HUES6 (cell line): ENCODE measurements at regions not wholly inside any gene's neighbourhood (a gene's known extent, or its start where the extent isn't known, plus 50 kb on each side); places are given as distances from the start of the nearest gene placed in this dataset.
"Not testable (repeated sequence)": the region's sequence is repeated elsewhere in the genome, so short reads cannot be mapped to it uniquely, and the experiment has no call there.

ENCODE experiments used
- H3K27ac ChIP-seq: 2 replicates; pipeline ENCODE4 v1.7.0; 2013; ENCODE audit warnings: low read depth, mild to moderate bottlenecking, low read length, inconsistent platforms
- H3K27me3 ChIP-seq: 2 replicates; pipeline ENCODE4 v1.6.1; 2013; ENCODE audit warnings: low read length; ENCODE audit not compliant: control insufficient read depth, insufficient read depth
- H3K36me3 ChIP-seq: 2 replicates; pipeline ENCODE4 v1.6.1; 2013; ENCODE audit warnings: low read length; ENCODE audit not compliant: control insufficient read depth, insufficient read depth
- H3K4me1 ChIP-seq: 2 replicates; pipeline ENCODE4 v1.6.1; 2013; ENCODE audit warnings: low read length; ENCODE audit not compliant: control insufficient read depth, insufficient read depth
- H3K4me3 ChIP-seq: 2 replicates; pipeline ENCODE4 v1.5.1; 2013; ENCODE audit warnings: low read depth, low read length
- H3K9ac ChIP-seq: one replicate; pipeline ENCODE4 v1.6.1; 2013; ENCODE audit warnings: mild to moderate bottlenecking, low read length
- H3K9me3 ChIP-seq: 2 replicates; pipeline ENCODE4 v1.6.1; 2013; ENCODE audit warnings: low read depth, low read length; ENCODE audit not compliant: control insufficient read depth, insufficient read depth

- no peaks in the 10 kb centered on the region for H3K27me3 ChIP-seq
- no peak overlapping the region for H3K27ac ChIP-seq
- no peak overlapping the region for H3K9ac ChIP-seq
- no peaks in the 10 kb centered on the region for H3K36me3 ChIP-seq
- H3K9me3 ChIP-seq: no peaks in the 10 kb centered on the region
- no peaks in the 10 kb centered on the region for H3K4me1 ChIP-seq
- H3K4me3 ChIP-seq: no peak overlapping the region
These were observed 464.8 kb downstream of the CBLN4 start for GRCh38 chr20:55540486-55540885.

GRCh38 chr20:55540013-55540412 is 465.3 kb downstream of the CBLN4 start:
- Histone ChIP-seq H3K9ac (no peak overlapping the region), H3K27ac (no peak overlapping the region), H3K4me3 (no peak overlapping the region), H3K4me1 (no peaks in the 10 kb centered on the region), H3K9me3 (no peaks in the 10 kb centered on the region), H3K36me3 (no peaks in the 10 kb centered on the region), H3K27me3 (no peaks in the 10 kb centered on the region)

- Histone ChIP-seq H3K4me1 (no peaks in the 10 kb centered on the region), H3K4me3 (no peak overlapping the region), H3K27me3 (no peaks in the 10 kb centered on the region), H3K36me3 (no peaks in the 10 kb centered on the region), H3K27ac (no peak overlapping the region), H3K9ac (no peak overlapping the region), H3K9me3 (no peaks in the 10 kb centered on the region)
These were observed 466.9 kb downstream of the CBLN4 start for GRCh38 chr20:55538261-55538908.

- Histone ChIP-seq H3K36me3 (no peaks in the 10 kb centered on the region), H3K4me3 (no peak overlapping the region), H3K9ac (no peak overlapping the region), H3K27ac (no peak overlapping the region), H3K4me1 (no peaks in the 10 kb centered on the region), H3K27me3 (no peaks in the 10 kb centered on the region), H3K9me3 (no peaks in the 10 kb centered on the region)
These were observed 470.0 kb downstream of the CBLN4 start for GRCh38 chr20:55535366-55535765.

GRCh38 chr20:55533632-55534031 is 471.7 kb downstream of the CBLN4 start:
- no peaks in the 10 kb centered on the region for H3K36me3 ChIP-seq
- peaks cover 2% of the 10 kb centered on the region for H3K4me1 ChIP-seq
- no peak overlapping the region for H3K27ac ChIP-seq
- H3K4me3 ChIP-seq: no peak overlapping the region
- no peaks in the 10 kb centered on the region for H3K9me3 ChIP-seq
- no peaks in the 10 kb centered on the region for H3K27me3 ChIP-seq
- H3K9ac ChIP-seq: no peak overlapping the region

GRCh38 chr20:55530763-55531162 is 474.6 kb downstream of the CBLN4 start:
- Histone ChIP-seq H3K27me3 (no peaks in the 10 kb centered on the region), H3K4me3 (no peak overlapping the region), H3K9me3 (no peaks in the 10 kb centered on the region), H3K36me3 (no peaks in the 10 kb centered on the region), H3K4me1 (peaks cover 11% of the 10 kb centered on the region), H3K9ac (no peak overlapping the region), H3K27ac (no peak overlapping the region)

GRCh38 chr20:55528482-55528881 is 476.8 kb downstream of the CBLN4 start:
- H3K27ac ChIP-seq: no peak overlapping the region
- no peaks in the 10 kb centered on the region for H3K27me3 ChIP-seq
- no peaks in the 10 kb centered on the region for H3K36me3 ChIP-seq
- H3K4me3 ChIP-seq: no peak overlapping the region
- no peak overlapping the region for H3K9ac ChIP-seq
- peaks cover 11% of the 10 kb centered on the region for H3K4me1 ChIP-seq
- no peaks in the 10 kb centered on the region for H3K9me3 ChIP-seq

- H3K4me1 ChIP-seq: no peaks in the 10 kb centered on the region
These were observed 483.0 kb downstream of the CBLN4 start for GRCh38 chr20:55522296-55522815.

GRCh38 chr20:55517584-55517983 is 487.7 kb downstream of the CBLN4 start:
- not testable (repeated sequence) for H3K9me3 ChIP-seq, H3K4me1 ChIP-seq, H3K36me3 ChIP-seq, H3K4me3 ChIP-seq, H3K27ac ChIP-seq, H3K27me3 ChIP-seq, H3K9ac ChIP-seq

More at GRCh38 chr20:55522296-55522815, 483.0 kb downstream of the CBLN4 start:
- H3K36me3 ChIP-seq: no peaks in the 10 kb centered on the region
- 0 out of 2 replicates have a peak, but pooled peaks cover 4% of the 10 kb centered on the region for H3K9me3 ChIP-seq
- no peak overlapping the region for H3K4me3 ChIP-seq
- H3K27me3 ChIP-seq: no peaks in the 10 kb centered on the region
- H3K9ac ChIP-seq: no peak overlapping the region
- H3K27ac ChIP-seq: no peak overlapping the region

GRCh38 chr20:55515832-55516231 is 489.5 kb downstream of the CBLN4 start:
- H3K36me3 ChIP-seq: no peaks in the 10 kb centered on the region
- no peaks in the 10 kb centered on the region for H3K9me3 ChIP-seq
- H3K9ac ChIP-seq: no peak overlapping the region
- no peaks in the 10 kb centered on the region for H3K27me3 ChIP-seq
- peaks cover 7% of the 10 kb centered on the region; the same call in 1 of the 2 replicates for H3K4me1 ChIP-seq
- no peak overlapping the region for H3K4me3 ChIP-seq
- H3K27ac ChIP-seq: no peak overlapping the region

- Histone ChIP-seq H3K27ac (no peak overlapping the region), H3K27me3 (no peaks in the 10 kb centered on the region), H3K9me3 (no peaks in the 10 kb centered on the region)
These were observed 490.8 kb downstream of the CBLN4 start for GRCh38 chr20:55514531-55514930.

More at GRCh38 chr20:55514531-55514930, 490.8 kb downstream of the CBLN4 start:
- Histone ChIP-seq H3K36me3 (no peaks in the 10 kb centered on the region), H3K9ac (no peak overlapping the region), H3K4me1 (peaks cover 7% of the 10 kb centered on the region; the same call in 1 of the 2 replicates), H3K4me3 (no peak overlapping the region)
